ENCODE measurements at regions not wholly inside any gene's neighbourhood (a gene's known extent, or its start where the extent isn't known, plus 50 kb on each side); places are given as distances from the start of the nearest gene placed in this dataset.

Small RNA genes in the stretch of these regions (small RNA-seq; reads per million reads assigned to genes)
- 0 to 7.9 (median 0) reads per million in 7 experiments for gene RNA5SP283
